ENCODE measurements at regions not wholly inside any gene's neighbourhood (a gene's known extent, or its start where the extent isn't known, plus 50 kb on each side); places are given as distances from the start of the nearest gene placed in this dataset.

GRCh38 chr4:57491388-57491787 lies 381.2 kb upstream of the IGFBP7 start:
- Histone ChIP-seq H3K36me3 (ENCODE audit: control insufficient read depth in 4 of 4, insufficient read depth in 4 of 4, low read length in 4 of 4) (no peaks in the 10 kb centered on the region), H3K4me1 (ENCODE audit: control insufficient read depth in 5 of 5, insufficient read depth in 5 of 5, low read length in 5 of 5) (peaks cover 0 to 6% (median 0%) of the 10 kb centered on the region in 5 donors), H3K27ac (ENCODE audit: low read depth in 1 of 2, low read length in 1 of 2) (no peak overlapping the region), H3K9ac (ENCODE audit: insufficient read depth in 1 of 2, low read length in 2 of 2) (no peak overlapping the region), H3K4me3 (no peak overlapping the region), H3K9me3 (ENCODE audit: control insufficient read depth in 4 of 4, insufficient read depth in 3 of 4, low read length in 3 of 4) (no peaks in the 10 kb centered on the region), H3K27me3 (ENCODE audit: control insufficient read depth in 3 of 3, insufficient read depth in 3 of 3, low read length in 2 of 3) (no peaks in the 10 kb centered on the region)
- WGBS, 2 donors = 81 to 91% methylated on average over 3 of the region's 3 CpGs
- DNase-seq = no peak
- ATAC-seq (ENCODE audit: insufficient read depth, low FRiP score) = no peak
- no peak for TF ChIP-seq CTCF (IDR thresholded peaks at IDR 0.05; ENCODE audit: control extremely low read depth, extremely low read depth)

- no peak overlapping the region for H3K4me3 ChIP-seq
- H3K9ac ChIP-seq (ENCODE audit: insufficient read depth in 1 of 2, low read length in 2 of 2) = no peak overlapping the region
- WGBS, 2 donors = 56 to 62% methylated on average over 4 of the region's 4 CpGs
- no peaks in the 10 kb centered on the region for H3K27me3 ChIP-seq (ENCODE audit: control insufficient read depth in 3 of 3, insufficient read depth in 3 of 3, low read length in 2 of 3)
- DNase-seq (no peak), ATAC-seq (ENCODE audit: insufficient read depth, low FRiP score) (peak; percentile 10)
- peaks cover 0 to 6% (median 0%) of the 10 kb centered on the region in 5 donors for H3K4me1 ChIP-seq (ENCODE audit: control insufficient read depth in 5 of 5, insufficient read depth in 5 of 5, low read length in 5 of 5)
- no peaks in the 10 kb centered on the region for H3K9me3 ChIP-seq (ENCODE audit: control insufficient read depth in 4 of 4, insufficient read depth in 3 of 4, low read length in 3 of 4)
- no peaks in the 10 kb centered on the region for H3K36me3 ChIP-seq (ENCODE audit: control insufficient read depth in 4 of 4, insufficient read depth in 4 of 4, low read length in 4 of 4)
- no peak for TF ChIP-seq CTCF (IDR thresholded peaks at IDR 0.05; ENCODE audit: control extremely low read depth, extremely low read depth)
- peak overlapping the region in 1 of 2 donors; percentile 33 for H3K27ac ChIP-seq (ENCODE audit: low read depth in 1 of 2, low read length in 1 of 2)
Measured at GRCh38 chr4:57490520-57491255, 380.5 kb upstream of the IGFBP7 start.

- DNase-seq (no peak), ATAC-seq (ENCODE audit: insufficient read depth, low FRiP score) (no peak)
- Histone ChIP-seq H3K36me3 (ENCODE audit: control insufficient read depth in 4 of 4, insufficient read depth in 4 of 4, low read length in 4 of 4) (no peaks in the 10 kb centered on the region), H3K27ac (ENCODE audit: low read depth in 1 of 2, low read length in 1 of 2) (no peak overlapping the region), H3K4me3 (no peak overlapping the region), H3K9me3 (ENCODE audit: control insufficient read depth in 4 of 4, insufficient read depth in 3 of 4, low read length in 3 of 4) (no peaks in the 10 kb centered on the region), H3K4me1 (ENCODE audit: control insufficient read depth in 5 of 5, insufficient read depth in 5 of 5, low read length in 5 of 5) (peaks cover 0 to 6% (median 0%) of the 10 kb centered on the region in 5 donors), H3K9ac (ENCODE audit: insufficient read depth in 1 of 2, low read length in 2 of 2) (no peak overlapping the region), H3K27me3 (ENCODE audit: control insufficient read depth in 3 of 3, insufficient read depth in 3 of 3, low read length in 2 of 3) (no peaks in the 10 kb centered on the region)
- WGBS, 2 donors = 42 to 54% methylated on average over 3 of the region's 3 CpGs
- TF ChIP-seq CTCF (IDR thresholded peaks at IDR 0.05; ENCODE audit: control extremely low read depth, extremely low read depth) = no peak
Measured at GRCh38 chr4:57488366-57489162, 378.4 kb upstream of the IGFBP7 start.
